Colonic mucosa (tissue), 4 donors: ENCODE measurements at regions not wholly inside any gene's neighbourhood (a gene's known extent, or its start where the extent isn't known, plus 50 kb on each side); places are given as distances from the start of the nearest gene placed in this dataset.
"Not testable (repeated sequence)": the region's sequence is repeated elsewhere in the genome, so short reads cannot be mapped to it uniquely, and the experiment has no call there.

Experiments
- DNase-seq: peaks from one replicate; pipeline ENCODE4 v3.0.0-alpha.2; 2020
- H3K27ac ChIP-seq: fragments of 200-600 bp; one replicate; pipeline ENCODE4 v1.8.0; 2021
- H3K27me3 ChIP-seq: fragments of 200-600 bp; one replicate; pipeline ENCODE4 v1.8.0; 2021
- H3K36me3 ChIP-seq: fragments of 200-600 bp; one replicate; pipeline ENCODE4 v1.8.0; 2021
- H3K4me1 ChIP-seq: fragments of 200-600 bp; one replicate; pipeline ENCODE4 v1.8.0; 2021; ENCODE audit warnings: mild to moderate bottlenecking
- H3K4me3 ChIP-seq: fragments of 200-600 bp; one replicate; pipeline ENCODE4 v1.8.0; 2021
- H3K9ac ChIP-seq, 2 donors: one replicate each; pipeline ENCODE4 v1.7.0; 2013; ENCODE audit warnings: control low read depth in 2 of 2, low read depth in 2 of 2, low read length in 2 of 2
- H3K9me3 ChIP-seq: fragments of 200-600 bp; one replicate; pipeline ENCODE4 v1.8.0; 2021
- intact Hi-C: fragments of 100-400 bp; cut with DNase I; formaldehyde crosslinking; loops from one replicate; pipeline ENCODE4 v1.14.1; 2022
- TF ChIP-seq, protein P1 (sequence below): fragments of 200-600 bp; IDR thresholded peaks from one replicate; pipeline ENCODE4 v1.8.0; 2022; ENCODE audit warnings: antibody characterized with exemption, mild to moderate bottlenecking
- donor health status: healthy.
- donor health status: DM: no; HTN: no; CAD: no.
- donor health status: DM: no; HTN: no; CAD: no.

DNA sequence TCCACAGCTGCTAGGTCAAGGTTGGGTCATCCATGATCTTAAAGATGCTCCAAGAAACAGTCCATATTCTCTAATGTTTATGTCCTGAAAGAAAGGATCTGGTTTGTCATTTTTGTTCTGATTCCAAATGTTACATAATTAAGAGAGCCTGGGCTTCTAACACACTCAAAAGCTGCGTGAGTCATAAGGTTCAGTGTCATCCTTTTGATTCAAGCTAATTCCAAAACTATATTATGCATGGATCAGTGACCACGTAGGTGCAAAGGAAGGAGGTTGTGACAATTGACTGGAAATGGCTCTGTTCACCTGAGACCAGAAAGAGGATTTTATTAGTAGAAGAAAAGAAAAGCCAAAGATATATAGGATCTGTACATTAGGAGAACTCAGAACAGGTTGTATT is 268.7 kb upstream of the GK2 start:
- no peak overlapping the region for H3K4me3 ChIP-seq
- no peak overlapping the region for H3K27ac ChIP-seq
- H3K9ac ChIP-seq: no peak overlapping the region
- H3K9me3 ChIP-seq: no peaks in the 10 kb centered on the region
- DNase-seq: no peak
- no peaks in the 10 kb centered on the region for H3K4me1 ChIP-seq
- H3K36me3 ChIP-seq: no peaks in the 10 kb centered on the region
- intact Hi-C loops: no loop called here
- TF ChIP-seq, protein P1, sequence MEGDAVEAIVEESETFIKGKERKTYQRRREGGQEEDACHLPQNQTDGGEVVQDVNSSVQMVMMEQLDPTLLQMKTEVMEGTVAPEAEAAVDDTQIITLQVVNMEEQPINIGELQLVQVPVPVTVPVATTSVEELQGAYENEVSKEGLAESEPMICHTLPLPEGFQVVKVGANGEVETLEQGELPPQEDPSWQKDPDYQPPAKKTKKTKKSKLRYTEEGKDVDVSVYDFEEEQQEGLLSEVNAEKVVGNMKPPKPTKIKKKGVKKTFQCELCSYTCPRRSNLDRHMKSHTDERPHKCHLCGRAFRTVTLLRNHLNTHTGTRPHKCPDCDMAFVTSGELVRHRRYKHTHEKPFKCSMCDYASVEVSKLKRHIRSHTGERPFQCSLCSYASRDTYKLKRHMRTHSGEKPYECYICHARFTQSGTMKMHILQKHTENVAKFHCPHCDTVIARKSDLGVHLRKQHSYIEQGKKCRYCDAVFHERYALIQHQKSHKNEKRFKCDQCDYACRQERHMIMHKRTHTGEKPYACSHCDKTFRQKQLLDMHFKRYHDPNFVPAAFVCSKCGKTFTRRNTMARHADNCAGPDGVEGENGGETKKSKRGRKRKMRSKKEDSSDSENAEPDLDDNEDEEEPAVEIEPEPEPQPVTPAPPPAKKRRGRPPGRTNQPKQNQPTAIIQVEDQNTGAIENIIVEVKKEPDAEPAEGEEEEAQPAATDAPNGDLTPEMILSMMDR: no peak
- no peaks in the 10 kb centered on the region for H3K27me3 ChIP-seq

DNA sequence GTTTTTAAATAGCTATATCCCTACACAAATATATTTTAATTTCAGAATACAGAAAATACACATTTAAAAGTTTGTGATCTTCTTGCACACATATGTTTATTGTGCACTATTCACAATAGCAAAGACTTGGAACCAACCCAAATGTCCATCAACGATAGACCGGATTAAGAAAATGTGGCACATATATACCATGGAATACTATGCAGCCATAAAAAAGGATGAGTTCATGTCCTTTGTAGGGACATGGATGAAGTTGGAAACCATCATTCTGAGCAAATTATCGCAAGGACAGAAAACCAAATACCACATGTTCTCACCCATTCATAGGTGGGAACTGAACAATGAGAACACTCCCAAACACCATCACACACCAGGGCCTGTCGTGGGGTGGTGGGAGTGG is 266.9 kb upstream of the GK2 start:
- H3K4me3 ChIP-seq, DNase-seq, H3K27me3 ChIP-seq, H3K4me1 ChIP-seq, intact Hi-C loops, H3K9me3 ChIP-seq, H3K27ac ChIP-seq, H3K36me3 ChIP-seq, H3K9ac ChIP-seq: not testable (repeated sequence)

DNA sequence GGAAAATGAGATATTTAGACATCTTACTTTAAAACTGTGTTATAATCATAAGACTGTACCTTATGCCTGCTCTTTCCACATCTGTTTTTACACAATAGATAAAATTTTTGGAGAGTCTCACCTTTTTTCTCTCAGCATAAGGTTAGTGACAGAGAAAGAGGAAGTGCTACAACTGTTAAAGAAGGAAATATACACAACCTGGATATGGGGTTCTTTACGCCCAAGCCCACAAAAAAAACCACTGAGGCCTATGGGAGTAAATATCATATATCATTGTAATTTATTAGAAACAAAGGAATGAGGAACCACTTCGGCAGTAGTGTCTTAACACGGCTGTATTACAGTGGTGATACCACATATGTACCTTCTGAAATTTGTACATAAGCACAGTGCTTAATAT is 265.9 kb upstream of the GK2 start:
- Histone ChIP-seq H3K9me3 (no peaks in the 10 kb centered on the region), H3K9ac (no peak overlapping the region), H3K4me3 (no peak overlapping the region), H3K27me3 (no peaks in the 10 kb centered on the region), H3K36me3 (no peaks in the 10 kb centered on the region), H3K4me1 (no peaks in the 10 kb centered on the region), H3K27ac (no peak overlapping the region)
- TF ChIP-seq, protein P1: no peak
- no peak for DNase-seq
- intact Hi-C loops: no loop called here

DNA sequence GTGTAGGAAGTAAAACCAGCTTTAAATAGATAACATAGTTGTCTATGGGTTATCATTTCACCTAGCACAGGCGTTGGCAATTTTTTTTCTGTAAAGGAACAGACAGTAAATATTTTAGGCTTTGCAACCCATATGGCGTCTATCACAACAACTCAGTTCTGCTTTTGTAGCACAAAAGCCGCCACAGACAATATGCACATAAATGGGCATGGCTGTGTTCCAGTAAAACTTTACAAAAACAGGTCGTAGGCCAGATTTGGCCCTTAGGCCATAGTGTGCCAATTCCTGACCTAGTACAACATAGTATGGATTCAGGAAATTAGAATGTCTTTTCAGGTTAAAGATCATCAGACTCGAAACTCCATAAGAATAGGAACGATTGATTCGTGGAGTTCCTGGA is 265.3 kb upstream of the GK2 start:
- TF ChIP-seq, protein P1: no peak
- Histone ChIP-seq H3K4me1 (no peaks in the 10 kb centered on the region), H3K27ac (no peak overlapping the region)

DNA sequence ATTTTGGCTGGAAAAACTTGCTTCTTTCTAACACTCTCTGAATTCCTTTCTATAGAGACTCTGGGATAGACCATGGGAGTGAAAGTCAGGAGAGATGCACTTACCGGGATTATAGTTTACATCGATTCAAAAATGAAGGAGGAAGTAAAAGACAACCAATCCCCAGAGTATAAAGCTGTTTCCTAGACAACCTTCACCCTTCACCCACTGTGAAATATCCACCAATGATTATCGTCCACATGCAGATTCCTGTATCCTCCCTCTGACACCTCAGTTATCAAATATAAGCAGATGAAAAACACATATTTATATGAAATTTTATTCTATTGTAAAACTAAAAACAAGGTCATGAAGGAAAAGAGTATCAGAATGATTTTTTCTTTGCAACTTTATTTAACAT is 258.8 kb upstream of the GK2 start:
- Histone ChIP-seq H3K27me3 (no peaks in the 10 kb centered on the region), H3K9me3 (no peaks in the 10 kb centered on the region), H3K36me3 (no peaks in the 10 kb centered on the region), H3K27ac (no peak overlapping the region), H3K4me1 (no peaks in the 10 kb centered on the region), H3K4me3 (no peak overlapping the region), H3K9ac (no peak overlapping the region)
- TF ChIP-seq, protein P1: no peak
- intact Hi-C loops: no loop called here
- DNase-seq: no peak

More for the DNA sequence above, 265.3 kb upstream of the GK2 start:
- intact Hi-C loops: no loop called here
- no peaks in the 10 kb centered on the region for H3K9me3 ChIP-seq
- no peaks in the 10 kb centered on the region for H3K36me3 ChIP-seq
- DNase-seq: no peak
- no peaks in the 10 kb centered on the region for H3K27me3 ChIP-seq
- H3K9ac ChIP-seq: no peak overlapping the region
- H3K4me3 ChIP-seq: no peak overlapping the region

DNA sequence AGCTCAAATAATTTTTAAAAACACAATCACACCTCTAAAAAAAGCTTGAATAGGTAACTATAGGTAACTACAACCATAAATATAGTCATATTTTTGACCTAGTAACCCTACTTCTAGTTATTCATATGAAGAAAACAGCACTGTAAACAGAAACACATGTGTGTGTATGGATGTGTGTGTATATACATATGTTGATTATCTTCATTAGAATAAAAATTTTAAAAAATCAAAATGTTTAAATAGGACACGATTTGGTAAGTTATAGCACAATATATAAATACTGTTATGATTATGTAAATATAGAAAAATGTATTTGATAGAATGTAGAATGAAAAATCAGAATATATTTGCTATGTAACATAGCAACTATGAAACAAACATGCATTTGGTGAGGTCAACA is 258.1 kb upstream of the GK2 start:
- DNase-seq: no peak
- intact Hi-C loops: no loop called here
- Histone ChIP-seq H3K4me3 (no peak overlapping the region), H3K27me3 (no peaks in the 10 kb centered on the region), H3K36me3 (no peaks in the 10 kb centered on the region), H3K27ac (no peak overlapping the region), H3K9me3 (no peaks in the 10 kb centered on the region), H3K4me1 (no peaks in the 10 kb centered on the region), H3K9ac (no peak overlapping the region)
- TF ChIP-seq, protein P1: no peak
